K562 (cell line): ENCODE measurements at regions not wholly inside any gene's neighbourhood (a gene's known extent, or its start where the extent isn't known, plus 50 kb on each side); places are given as distances from the start of the nearest gene placed in this dataset.

ENCODE experiments used
- ATAC-seq: fragments of 200-7000 bp; cut with Tn5 transposase; 3 replicates; pipeline ENCODE4 v1.9.1; 2020; ENCODE audit warnings: moderate library complexity
- BruUV-seq: library from RNA; stranded (reverse); fragments of 400-500 nt; replicated peaks from 2 replicates; lab custom pipeline; 2021; lab: Mats Ljungman, UMichigan
- CTCF ChIA-PET: fragments of 300-600 bp; formaldehyde crosslinking; extraction: SDS; loops from one replicate; lab custom pipeline; 2021; ENCODE audit warnings: low intra/inter-chr PET ratio; lab: Yijun Ruan, JAX
- POLR2A ChIA-PET: fragments of 300-600, 350-650 bp; sonication (Branson Sonifier 250); formaldehyde crosslinking; extraction: SDS; loops from one replicate; lab custom pipeline; 2021; ENCODE audit warnings: antibody characterized with exemption, inconsistent platforms; lab: Yijun Ruan, JAX
- DNase-seq, 4 experiments: peaks; one replicate each; pipeline versions ENCODE4 v3.0.0 to v3.0.0-alpha.2; 2011 to 2018; ENCODE audit warnings: low spot score in 3 of 4, mixed read lengths in 3 of 4; ENCODE audit errors: extremely low read depth in 1 of 4
- FAIRE-seq: peaks from 2 replicates; lab custom pipeline; 2011; peaks lifted over from hg19 to GRCh38; lab: Jason Lieb, UNC
- H2AFZ ChIP-seq: 2 replicates; pipeline ENCODE4 v1.6.0; 2011; ENCODE audit warnings: low read depth, low read length, control low read depth, inconsistent platforms
- H3K27ac ChIP-seq: fragments of 200-600 bp; 3 replicates; pipeline ENCODE4 v1.8.0; 2011; ENCODE audit warnings: low read depth, mild to moderate bottlenecking, control low read depth, inconsistent platforms, low read length, moderate library complexity, mixed read lengths; ENCODE audit errors: extremely low read depth
- H3K27me3 ChIP-seq, 2 experiments: fragments of 300-600 bp in 1 of 2; 2 replicates in 1 of 2; 3 replicates in 1 of 2; pipeline versions ENCODE4 v1.6.0 to v1.8.0; 2011; ENCODE audit warnings: inconsistent platforms in 2 of 2, low read length in 2 of 2, mild to moderate bottlenecking in 1 of 2, mixed read lengths in 1 of 2, moderate library complexity in 1 of 2; ENCODE audit not compliant: control insufficient read depth in 2 of 2, insufficient read depth in 2 of 2
- H3K36me3 ChIP-seq: fragments of 300-600 bp; 3 replicates; pipeline ENCODE4 v1.8.0; 2011; ENCODE audit warnings: mild to moderate bottlenecking, low read length, inconsistent platforms; ENCODE audit not compliant: control insufficient read depth, insufficient read depth
- H3K4me1 ChIP-seq, 2 experiments: fragments of 200-600 bp in 1 of 2; replicated peaks in 1 of 2; 2 replicates in 1 of 2; 3 replicates in 1 of 2; pipeline versions ENCODE4 v1.5.1 to v1.8.0; 2011; ENCODE audit warnings: inconsistent platforms in 2 of 2, low read length in 2 of 2, mild to moderate bottlenecking in 1 of 2, mixed read lengths in 1 of 2, moderate library complexity in 1 of 2; ENCODE audit not compliant: control insufficient read depth in 2 of 2, insufficient read depth in 2 of 2
- H3K4me2 ChIP-seq: 2 replicates; pipeline ENCODE4 v1.6.1; 2011; ENCODE audit warnings: low read length, control low read depth, inconsistent platforms, mixed read lengths; ENCODE audit not compliant: insufficient read depth
- H3K4me3 ChIP-seq: fragments of 200-600 bp; sonication (generic), shearing (Covaris generic); 2 replicates; pipeline ENCODE4 v1.5.1; 2016; ENCODE audit warnings: control low read depth, inconsistent platforms
- H3K79me2 ChIP-seq: fragments of 200-600 bp; 3 replicates; pipeline ENCODE4 v1.8.0; 2011; ENCODE audit warnings: low read length, inconsistent platforms; ENCODE audit not compliant: control insufficient read depth, insufficient read depth
- H3K9ac ChIP-seq, 2 experiments: 2 replicates each; pipeline versions ENCODE4 v1.6.0 to v1.6.1; 2011; ENCODE audit warnings: low read depth in 2 of 2, low read length in 2 of 2, control low read depth in 1 of 2, inconsistent platforms in 1 of 2, mild to moderate bottlenecking in 1 of 2, mixed read lengths in 1 of 2; ENCODE audit not compliant: insufficient read depth in 1 of 2
- H3K9me1 ChIP-seq: one replicate; pipeline ENCODE4 v1.6.0; 2011; ENCODE audit warnings: inconsistent platforms, mild to moderate bottlenecking, low read length, moderate library complexity; ENCODE audit not compliant: control insufficient read depth, insufficient read depth
- H3K9me3 ChIP-seq: replicated peaks from 2 replicates; pipeline ENCODE4 v1.5.1; 2011; ENCODE audit warnings: low read depth, low read length, inconsistent platforms; ENCODE audit not compliant: control insufficient read depth, insufficient read depth
- H4K20me1 ChIP-seq: replicated peaks from 2 replicates; pipeline ENCODE4 v1.6.1; 2011; ENCODE audit warnings: low read length, inconsistent platforms, mixed read lengths; ENCODE audit not compliant: control insufficient read depth, insufficient read depth
- E2F6 ChIP-seq, 2 experiments: IDR thresholded peaks; 2 replicates each; pipeline ENCODE4 v1.6.1; 2011; ENCODE audit warnings: borderline replicate concordance in 1 of 2, control low read depth in 1 of 2, low read depth in 1 of 2, low read length in 1 of 2, mild to moderate bottlenecking in 1 of 2, mixed read lengths in 1 of 2, moderate library complexity in 1 of 2; ENCODE audit not compliant: insufficient read depth in 1 of 2, insufficient read length in 1 of 2, poor library complexity in 1 of 2, severe bottlenecking in 1 of 2; ENCODE audit errors: extremely low read depth in 1 of 2
- MAX ChIP-seq: sonication (generic); formaldehyde crosslinking; IDR thresholded peaks from 2 replicates; pipeline ENCODE4 v1.9.0; 2022; ENCODE audit warnings: mild to moderate bottlenecking, missing genetic modification reagents
- WGBS: fragments of 100-300 bp; shearing (Covaris generic); methylation state at CpG from one replicate; pipeline ENCODE4 v1.1.6; 2016; ENCODE audit warnings: low coverage, mixed read lengths; ENCODE audit not compliant: insufficient coverage; ENCODE audit errors: missing lambda C conversion rate; 5-methylcytosine and 5-hydroxymethylcytosine counted together
- in situ Hi-C: fragments of 300-500 bp; cut with MboI; formaldehyde crosslinking; loops from 4 replicates; pipeline ENCODE4 v1.15.0; 2018; ENCODE audit warnings: inconsistent platforms, mixed read lengths
- intact Hi-C: fragments of 100-400 bp; cut with micrococcal nuclease; formaldehyde crosslinking; loops from 2 replicates; pipeline ENCODE4 v1.14.2; 2022

- no peaks in the 10 kb centered on the region for H3K36me3 ChIP-seq
- intact Hi-C loops (no loop called here), in situ Hi-C loops (no loop called here)
- FAIRE-seq = no peak
- no peak overlapping the region for H2AFZ ChIP-seq
- peaks cover 7 to 16% of the 10 kb centered on the region in 2 experiments; a peak in 4 of 5 replicates for H3K27me3 ChIP-seq
- POLR2A ChIA-PET = interaction anchor here (0.7 kb wide), 1 partner anchor 132 kb away, joined by 3 read pairs; no protein-coding TSS in a partner anchor
- no peak overlapping the region for H3K4me3 ChIP-seq
- CTCF ChIA-PET = no interaction called here
- TF ChIP-seq E2F6 (IDR thresholded peaks at IDR 0.05; ENCODE audit: borderline replicate concordance in 1 of 2, extremely low read depth in 1 of 2, insufficient read depth in 1 of 2, insufficient read length in 1 of 2, low read depth in 1 of 2, low read length in 1 of 2, poor library complexity in 1 of 2, severe bottlenecking in 1 of 2) (no peak), MAX (CRISPR knock-in tag) (no peak)
- ATAC-seq = no peak
- H3K9ac ChIP-seq = no peak overlapping the region
- no peak for DNase-seq
- H4K20me1 ChIP-seq = no peaks in the 10 kb centered on the region
- no peak overlapping the region for H3K4me2 ChIP-seq
- H3K79me2 ChIP-seq = no peaks in the 10 kb centered on the region
- H3K4me1 ChIP-seq = no peaks in the 10 kb centered on the region
- 2% methylated on average over 4 of the region's 5 CpGs for WGBS
- BruUV-seq = no TSS peak
- H3K9me3 ChIP-seq = no peaks in the 10 kb centered on the region
- H3K27ac ChIP-seq = no peak overlapping the region
- H3K9me1 ChIP-seq = no peaks in the 10 kb centered on the region
Observed at GRCh38 chr15:29207758-29208108, 61.9 kb downstream of the NSMCE3 start.
